ENCODE measurements at regions not wholly inside any gene's neighbourhood (a gene's known extent, or its start where the extent isn't known, plus 50 kb on each side); places are given as distances from the start of the nearest gene placed in this dataset.
A peak's percentile ranks its signal among the peaks of the same experiment; 100 is the strongest.
"Not testable (repeated sequence)": the region's sequence is repeated elsewhere in the genome, so short reads cannot be mapped to it uniquely, and the experiment has no call there.

DNA sequence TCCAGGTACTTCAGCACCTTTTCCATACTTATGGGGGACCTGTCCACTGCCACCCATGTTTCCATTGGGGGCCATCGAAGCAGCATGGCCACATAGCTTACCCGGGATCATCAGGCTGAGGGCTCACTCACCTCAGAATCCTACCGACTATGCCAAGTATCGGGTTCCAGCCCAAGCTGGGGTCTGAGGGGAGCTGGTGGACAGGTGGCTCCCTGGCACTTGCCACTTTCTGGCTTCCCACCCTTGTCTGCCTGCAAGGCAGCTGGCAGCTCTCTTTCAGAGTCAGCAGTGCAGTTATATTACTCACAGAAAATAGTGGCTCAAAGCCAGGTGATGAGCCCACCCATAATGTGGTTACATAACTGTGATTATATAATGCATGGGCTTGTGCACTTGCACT is 1153.8 kb downstream of the STIM2 start:
- no peak for DNase-seq

DNA sequence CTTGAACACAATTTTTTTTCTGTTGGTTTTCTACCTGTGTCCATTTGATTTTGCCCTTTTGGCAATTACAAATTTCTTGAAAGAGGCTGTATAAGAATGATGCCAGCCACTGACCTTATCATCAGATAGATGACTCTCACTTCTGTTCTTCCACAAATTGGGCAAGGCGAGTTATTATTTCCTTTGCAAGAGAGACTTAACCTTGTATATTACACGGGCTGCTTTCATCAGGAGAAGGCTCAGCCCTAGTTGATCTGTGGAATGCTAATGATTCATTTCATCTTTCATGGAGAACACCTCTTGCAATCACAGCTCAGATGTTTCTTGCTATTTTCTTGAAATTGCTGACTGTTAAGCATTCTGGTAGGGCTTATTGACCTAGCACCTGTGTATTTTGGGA is 1155.4 kb downstream of the STIM2 start:
- DNase-seq = no peak

DNA sequence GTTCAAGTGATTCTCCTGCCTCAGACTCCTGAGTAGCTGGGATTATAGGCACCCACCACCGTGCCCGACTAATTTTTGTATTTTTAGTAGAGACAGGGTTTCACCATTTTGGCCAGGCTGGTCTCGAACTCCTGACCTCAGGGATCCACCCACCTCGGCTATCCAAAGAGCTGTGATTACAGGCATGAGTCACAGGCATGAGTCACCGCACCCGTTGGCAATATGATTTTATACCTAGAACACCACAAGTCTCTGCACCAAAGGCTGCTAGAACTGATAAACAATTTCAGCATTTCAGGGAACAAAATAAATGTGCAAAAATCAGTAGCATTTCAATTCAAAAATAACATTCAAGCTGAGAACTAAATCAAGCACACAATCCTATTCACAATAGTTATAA is 1177.6 kb downstream of the STIM2 start:
- DNase-seq = peak in 6 of 56 donors; percentile 0 to 56 (median 7)

DNA sequence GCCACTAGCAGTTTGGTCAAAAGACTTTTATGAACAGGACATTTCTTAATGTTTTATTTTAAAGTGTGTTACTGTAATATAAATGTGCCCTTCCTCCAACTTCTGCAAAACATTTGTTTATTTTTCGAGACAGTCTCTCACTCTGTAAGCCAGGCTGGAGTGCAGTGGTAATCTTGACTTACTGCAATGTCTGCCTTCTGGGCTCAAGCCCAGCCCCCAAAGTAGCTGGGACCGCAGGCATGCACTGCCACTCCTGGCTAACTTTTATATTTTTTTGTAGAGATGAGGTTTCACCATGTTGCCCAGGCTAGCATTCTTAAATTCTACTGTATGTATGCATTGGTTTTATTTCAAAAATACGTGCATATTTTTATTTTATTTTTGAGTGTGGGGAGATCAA is 1201.9 kb downstream of the STIM2 start:
- no peak for DNase-seq

DNA sequence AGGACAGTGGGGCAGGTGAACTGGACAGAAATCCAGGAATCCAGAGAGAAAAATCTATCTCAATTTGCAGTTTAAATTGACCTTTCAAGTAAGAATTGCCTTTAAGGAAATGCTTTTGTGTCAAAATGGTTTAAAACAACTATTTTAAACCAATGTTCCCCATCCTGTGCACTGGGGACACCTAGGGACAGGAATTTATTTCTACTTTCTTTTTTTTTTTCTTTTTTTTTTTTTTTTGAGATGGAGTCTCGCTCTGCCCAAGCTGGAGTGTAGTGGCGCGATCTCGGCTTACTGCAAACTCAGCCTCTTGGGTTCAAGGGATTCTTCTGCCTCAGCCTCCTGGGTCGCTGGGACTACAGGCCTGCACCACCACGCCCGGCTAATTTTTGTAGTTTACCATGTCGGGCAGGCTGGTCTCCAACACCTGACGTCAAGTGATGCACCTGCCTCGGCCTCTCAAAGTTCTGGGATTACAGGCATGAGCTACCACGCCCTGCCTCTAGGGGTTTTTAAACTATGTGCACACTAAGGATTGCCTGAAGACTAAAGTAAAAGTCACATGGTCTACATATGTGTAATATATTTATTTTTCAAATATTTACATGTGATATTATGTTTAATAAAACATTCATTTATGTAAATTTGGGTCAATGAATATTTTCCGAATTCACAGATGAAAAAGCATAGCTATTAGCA is 1213.4 kb downstream of the STIM2 start:
- no peak for DNase-seq

DNA sequence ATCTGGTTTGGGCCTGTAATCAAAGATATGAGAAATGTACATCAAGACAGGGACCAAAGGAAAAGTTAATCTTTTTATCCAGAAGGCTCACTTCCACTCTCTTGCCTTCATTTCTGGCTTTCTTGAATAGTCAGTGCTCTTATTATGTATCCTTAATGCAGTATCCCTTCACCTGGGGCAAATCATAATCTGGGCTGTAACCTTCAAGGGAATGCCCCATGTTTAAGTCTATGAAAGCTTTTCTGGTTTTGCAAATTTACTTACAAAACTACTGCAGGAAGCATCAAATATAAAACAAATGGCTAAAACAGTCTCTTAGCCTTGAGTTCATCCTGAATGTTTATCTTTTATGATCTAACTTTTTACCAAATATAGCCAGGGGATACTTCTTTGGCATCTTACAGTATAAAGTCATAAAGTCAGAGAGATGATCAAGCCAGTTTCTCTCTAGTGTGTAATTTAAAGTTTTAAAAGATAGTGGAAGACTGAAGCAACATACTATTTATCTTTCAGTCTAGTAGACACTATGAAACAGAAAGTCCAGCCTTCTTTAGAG is 1214.8 kb downstream of the STIM2 start:
- no peak for DNase-seq

DNA sequence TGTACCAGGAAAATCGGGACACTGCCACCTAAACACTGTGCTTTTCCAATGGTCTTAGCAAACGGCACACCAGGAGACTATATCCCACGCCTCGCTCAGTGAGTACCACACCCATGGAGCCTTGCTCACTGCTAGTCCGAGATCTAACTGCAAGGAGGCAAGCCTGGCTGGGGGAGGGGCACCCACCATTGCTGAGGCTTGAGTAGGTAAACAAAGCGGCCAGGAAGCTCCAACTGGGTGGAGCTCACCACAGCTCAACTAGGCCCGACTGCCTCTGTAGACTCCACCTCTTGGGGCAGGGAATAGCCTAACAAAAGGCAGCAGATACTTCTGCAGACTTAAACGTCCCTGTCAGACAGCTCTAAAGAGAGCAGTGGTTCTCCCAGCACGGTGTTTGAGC is 1216.6 kb downstream of the STIM2 start:
- DNase-seq = not testable (repeated sequence)

DNA sequence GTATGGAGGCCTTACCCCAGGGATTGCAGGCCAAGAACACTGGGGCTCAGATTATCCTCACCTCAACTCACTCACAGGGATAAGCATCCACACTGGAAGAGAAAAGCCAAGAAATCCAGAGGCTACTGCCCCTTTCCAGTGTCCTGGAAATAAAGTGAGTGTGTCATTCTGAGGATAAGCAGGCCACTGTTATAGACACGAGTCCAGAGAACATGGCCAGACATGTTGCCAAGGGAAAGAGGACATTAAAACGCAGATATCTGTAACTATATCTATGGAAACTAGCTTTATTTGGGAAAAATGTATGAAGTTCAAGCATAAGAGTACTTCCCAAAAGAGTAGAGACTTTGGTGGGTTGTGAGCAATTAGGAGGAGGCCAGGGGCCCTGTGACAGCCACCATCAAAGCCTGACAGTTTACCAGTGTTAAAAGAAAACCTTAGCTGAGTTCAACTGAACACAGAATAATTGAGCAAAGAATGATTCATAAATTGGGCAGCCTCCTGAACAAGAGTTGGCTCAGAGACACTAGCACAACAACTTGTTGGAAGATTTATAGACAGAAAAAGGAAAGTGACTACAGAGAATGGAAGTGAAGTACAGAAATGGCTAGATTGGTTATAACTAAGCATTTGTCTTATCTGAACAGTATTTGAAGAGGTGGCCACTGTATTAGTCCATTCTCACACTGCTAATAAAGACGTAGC is 1222.2 kb downstream of the STIM2 start:
- DNase-seq = no peak

DNA sequence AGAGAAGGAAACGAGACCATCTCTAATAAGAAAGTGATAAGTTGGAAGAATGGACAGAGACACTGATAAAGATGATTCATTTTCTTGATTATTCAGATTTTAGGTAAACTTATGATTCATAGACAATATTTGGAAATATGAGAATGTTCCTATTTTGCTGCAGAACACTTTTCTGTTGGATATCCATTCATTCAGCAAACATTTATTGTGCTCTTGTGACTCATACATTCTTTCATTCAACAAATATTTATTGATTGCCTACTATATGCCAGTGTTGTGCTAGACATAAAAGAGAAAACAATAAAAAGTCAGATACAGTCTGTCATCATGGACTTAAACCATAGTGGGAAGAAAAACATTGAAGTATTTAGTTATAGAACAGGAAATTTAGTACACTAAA is 1232.0 kb downstream of the STIM2 start:
- no peak for DNase-seq

DNA sequence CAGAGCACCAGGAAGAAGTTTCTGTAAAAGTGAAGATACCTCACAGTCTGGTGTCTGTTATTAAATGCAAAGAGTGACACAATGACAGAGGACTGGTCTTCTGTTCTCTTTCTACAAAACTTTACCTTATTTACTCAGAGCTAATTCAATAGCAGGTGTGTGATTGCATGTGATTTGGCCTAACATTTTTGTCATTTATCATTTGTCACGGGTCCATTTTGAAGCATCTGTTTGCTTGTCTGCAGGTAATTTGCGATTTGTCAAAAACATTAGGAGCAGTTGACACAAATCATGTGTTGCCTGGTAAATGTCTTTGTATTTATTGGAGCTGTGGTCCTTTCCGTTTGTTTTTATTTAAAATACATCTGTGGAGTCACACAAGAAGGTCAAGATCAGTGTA is 1232.4 kb downstream of the STIM2 start:
- no peak for DNase-seq

DNA sequence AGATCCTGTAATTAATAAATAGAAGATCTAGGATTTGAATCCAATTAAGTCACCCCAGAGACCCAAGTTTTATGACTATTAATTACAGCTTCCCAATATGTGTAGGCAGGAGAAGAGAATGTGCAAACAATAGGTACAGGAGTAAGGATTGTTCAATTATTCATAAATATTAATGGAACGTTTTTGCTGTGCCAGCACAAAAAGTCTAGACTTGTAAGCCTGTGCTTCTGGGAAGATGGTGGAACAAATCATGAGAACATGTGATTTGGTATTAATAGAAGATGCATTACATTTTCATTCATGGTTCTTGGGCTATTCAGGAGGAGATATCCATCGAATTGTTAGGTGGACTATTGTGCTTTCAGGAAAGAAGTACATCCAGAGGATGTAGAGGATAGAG is 1240.9 kb downstream of the STIM2 start:
- no peak for DNase-seq

DNA sequence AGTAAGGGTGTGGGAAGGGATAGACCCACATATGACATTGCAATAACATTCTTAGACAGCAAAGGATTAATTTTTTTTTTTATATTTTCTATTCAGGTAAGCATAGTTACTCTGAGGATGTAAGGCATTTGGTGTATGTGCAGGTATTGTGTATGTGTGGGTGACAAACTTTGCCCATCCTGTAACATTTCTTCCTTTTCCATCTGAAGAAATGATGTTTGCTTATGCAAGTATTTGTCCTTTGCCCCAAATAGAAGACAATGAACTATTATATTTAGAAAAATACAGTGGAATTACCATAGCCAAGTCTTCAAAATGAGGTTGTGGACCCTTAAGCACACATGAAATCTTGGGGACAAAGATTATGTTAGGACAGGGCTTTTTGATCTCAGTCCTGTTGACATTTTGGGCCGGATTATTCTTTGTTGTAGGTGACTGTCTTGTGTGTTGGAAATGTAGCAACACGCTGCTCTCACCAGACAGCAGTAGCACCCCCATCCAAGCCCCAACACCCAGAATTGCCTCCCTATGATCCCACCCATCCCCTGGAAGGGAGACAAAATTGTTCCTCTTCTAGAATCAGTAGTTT is 1244.7 kb downstream of the STIM2 start:
- DNase-seq = no peak

DNA sequence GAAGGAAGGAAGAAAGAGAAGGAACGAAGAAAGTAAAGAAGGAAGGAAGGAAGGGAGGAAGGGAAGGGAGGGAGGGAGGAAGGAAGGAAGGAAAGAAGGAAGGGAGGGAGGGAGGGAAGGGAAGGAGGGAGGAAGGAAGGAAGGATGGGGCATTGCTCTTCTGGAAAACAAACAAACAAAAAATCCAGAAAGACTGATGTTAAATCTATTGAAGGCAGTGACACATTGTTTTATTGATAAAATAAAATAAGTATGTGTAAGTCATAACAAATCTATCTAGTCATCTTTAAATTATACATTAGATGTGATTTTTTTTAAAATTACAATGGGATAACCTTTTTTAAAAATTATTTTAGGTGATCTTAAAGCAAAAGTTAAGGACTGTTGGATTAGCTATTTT is 1245.5 kb downstream of the STIM2 start:
- no peak for DNase-seq

DNA sequence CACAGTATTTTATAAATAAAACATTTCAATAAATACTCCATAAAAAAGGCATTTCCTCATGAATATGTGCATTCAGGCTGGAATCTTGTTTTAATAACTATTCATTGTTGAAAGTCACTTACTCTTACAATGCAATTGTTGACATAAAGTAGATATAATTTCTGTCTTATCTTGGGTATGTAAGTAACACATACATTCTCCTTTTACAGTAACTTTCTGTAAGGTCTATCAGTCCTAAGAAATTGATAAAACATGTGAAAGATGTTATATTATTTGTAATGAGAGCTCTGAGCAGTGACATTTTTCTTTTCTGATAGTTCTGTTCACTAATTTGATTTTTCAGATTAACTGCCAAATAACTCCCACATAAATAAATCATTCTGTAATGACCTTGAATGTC is 1249.2 kb downstream of the STIM2 start:
- no peak for DNase-seq

DNA sequence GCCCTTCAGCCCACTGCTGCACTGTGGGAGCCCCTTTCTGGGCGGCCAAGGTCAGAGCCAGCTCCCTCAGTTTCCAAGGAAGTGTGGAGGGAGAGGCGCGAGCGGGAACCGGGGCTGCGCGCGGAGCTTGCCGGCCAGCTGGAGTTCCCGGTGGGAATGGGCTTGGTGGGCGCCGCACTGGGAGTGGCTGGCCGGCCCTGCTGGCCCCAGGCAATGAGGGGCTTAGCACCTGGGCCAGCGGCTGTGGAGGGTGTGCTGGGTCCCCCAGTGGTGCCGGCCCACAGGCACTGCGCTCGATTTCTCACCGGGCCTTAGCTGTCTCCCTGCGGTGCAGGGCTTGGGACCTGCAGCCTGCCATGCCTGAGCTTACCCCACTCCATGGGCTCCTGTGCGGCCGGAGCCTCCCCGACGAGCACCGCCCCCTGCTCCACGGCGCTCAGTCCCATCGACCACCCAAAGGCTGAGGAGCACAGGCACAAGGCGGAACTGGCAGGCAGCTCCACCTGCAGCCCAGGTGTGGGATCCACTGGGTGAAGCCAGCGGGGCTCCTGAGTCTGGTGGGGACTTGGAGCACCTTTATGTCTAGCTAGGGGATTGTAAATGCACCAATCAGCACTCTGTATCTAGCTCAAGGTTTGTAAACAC is 1252.2 kb downstream of the STIM2 start:
- not testable (repeated sequence) for DNase-seq

DNA sequence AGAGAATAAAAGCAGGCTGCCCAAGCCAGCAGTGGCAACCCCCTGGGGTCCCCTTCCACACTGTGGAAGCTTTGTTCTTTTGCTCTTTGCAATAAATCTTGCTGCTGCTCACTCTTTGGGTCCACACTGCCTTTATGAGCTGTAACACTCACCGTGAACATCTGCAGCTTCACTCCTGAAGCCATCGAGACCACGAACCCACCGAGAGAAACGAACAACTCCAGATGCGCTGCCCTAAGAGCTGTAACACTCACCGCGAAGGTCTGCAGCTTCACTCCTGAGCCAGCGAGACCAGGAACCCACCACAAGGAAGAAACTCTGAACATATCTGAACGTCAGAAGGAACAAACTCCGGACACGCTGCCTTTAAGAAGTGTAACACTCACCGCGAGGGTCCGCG is 1252.9 kb downstream of the STIM2 start:
- DNase-seq = not testable (repeated sequence)

DNA sequence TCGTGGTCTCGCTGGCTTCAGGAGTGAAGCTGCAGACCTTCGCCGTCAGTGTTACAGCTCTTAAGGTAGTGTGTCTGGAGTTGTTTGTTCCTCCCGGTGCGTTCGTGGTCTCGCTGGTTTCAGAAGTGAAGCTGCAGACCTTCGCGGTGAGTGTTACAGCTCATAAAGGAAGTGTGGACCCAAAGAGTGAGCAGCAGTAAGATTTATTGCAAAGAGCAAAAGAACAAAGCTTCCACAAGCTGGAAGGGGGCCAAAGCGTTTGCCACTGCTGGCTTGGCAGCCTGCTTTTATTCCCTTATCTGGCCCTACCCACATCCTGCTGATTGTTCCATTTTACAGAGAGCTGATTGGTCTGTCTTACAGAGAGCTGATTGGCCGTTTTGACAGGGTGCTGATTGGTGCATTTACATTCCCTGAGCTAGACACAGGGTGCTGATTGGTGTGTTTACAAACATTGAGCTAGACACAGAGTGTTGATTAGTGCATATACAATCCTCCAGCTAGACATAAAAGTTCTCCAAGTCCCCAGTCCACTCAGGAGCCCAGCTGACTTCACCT is 1256.0 kb downstream of the STIM2 start:
- DNase-seq = not testable (repeated sequence)

DNA sequence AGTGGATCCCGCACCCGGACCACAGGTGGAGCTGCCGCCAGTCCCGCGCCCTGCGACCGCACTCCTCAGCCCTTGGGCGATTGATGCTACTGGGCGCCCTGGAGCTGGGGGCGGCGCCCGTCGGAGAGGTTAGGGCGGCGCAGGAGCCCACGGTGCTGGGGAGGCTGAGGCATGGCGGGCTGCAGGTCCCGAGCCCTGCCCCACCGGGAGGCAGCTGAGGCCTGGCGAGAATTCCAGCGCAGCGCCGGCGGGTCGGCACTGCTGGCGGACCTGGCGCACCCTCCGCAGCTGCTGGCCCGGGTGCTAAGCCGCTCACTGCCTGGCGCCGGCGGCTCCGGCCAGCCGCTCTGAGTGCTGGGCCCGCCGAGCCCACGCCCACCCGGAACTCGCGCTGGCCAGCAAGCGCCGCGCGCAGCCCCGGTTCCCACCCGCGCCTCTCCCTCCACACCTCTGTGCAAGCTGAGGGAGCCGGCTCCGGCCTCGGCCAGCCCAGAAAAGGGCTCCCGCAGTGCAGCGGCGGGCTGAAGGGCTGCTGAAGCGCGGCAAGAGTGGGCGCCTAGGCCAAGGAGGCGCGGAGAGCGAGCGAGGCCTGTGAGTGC is 1256.5 kb downstream of the STIM2 start:
- no peak for DNase-seq

DNA sequence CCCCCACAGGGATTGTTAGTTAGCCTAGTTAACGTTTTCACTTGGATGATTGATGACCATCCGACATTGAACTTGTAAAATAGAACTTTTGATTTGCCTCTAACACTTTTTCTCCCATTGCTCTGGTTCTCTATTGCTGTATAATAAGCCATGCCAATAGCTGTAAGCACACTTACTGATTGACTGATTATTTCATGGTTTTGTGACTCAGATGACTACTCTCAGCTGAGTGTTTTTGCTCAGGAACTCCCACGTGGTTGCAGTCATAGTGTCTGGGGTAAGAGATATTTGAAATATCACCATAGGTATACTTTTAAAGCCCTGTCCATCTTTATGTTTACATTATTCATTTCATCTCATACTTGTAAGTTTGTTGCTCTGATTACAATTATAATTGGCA is 1285.5 kb downstream of the STIM2 start:
- DNase-seq = no peak

DNA sequence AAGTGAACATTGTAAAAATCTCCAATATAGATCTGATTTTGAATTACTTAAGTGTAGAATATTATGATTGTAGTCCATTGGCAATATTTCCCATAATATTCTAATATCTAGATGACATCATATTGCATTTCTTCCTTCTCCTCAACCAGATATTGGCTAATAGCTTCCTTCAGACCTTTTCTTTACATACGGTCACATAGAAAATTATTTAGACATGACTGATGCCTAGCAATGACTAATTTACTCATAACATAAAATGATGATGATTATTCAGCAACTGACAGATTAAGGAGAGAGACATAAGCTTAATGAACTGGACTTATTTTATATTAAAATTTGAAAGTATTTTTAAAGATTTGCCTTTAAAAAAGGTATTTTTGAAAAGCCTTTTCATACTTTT is 1287.6 kb downstream of the STIM2 start:
- no peak for DNase-seq

DNA sequence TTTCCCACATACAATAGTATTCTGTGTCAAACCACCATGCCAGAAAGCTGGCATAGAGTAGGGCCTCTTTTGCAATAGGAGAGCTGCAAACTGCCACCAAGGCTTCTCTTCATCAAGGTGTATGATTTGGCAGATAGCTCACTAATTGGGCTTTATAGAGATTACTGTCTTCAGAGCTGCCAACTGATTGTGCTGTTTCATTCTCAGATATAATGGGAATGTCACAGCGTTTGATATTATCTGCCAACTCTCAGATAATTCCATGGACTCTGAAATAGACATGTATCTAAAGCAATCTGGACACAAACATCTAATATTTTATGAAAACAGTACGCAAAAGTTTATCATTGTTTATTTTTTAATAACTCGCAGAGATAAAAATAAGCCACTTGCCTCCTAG is 1289.1 kb downstream of the STIM2 start:
- no peak for DNase-seq

All from nucleus accumbens (tissue), 56 donors.